Brain pericyte (primary cell): ENCODE measurements at regions not wholly inside any gene's neighbourhood (a gene's known extent, or its start where the extent isn't known, plus 50 kb on each side); places are given as distances from the start of the nearest gene placed in this dataset.
"Not testable (repeated sequence)": the region's sequence is repeated elsewhere in the genome, so short reads cannot be mapped to it uniquely, and the experiment has no call there.

ENCODE experiments used
- DNase-seq: peaks from one replicate; pipeline ENCODE4 v3.0.0-alpha.2; 2012; ENCODE audit warnings: low read depth, low spot score

DNA sequence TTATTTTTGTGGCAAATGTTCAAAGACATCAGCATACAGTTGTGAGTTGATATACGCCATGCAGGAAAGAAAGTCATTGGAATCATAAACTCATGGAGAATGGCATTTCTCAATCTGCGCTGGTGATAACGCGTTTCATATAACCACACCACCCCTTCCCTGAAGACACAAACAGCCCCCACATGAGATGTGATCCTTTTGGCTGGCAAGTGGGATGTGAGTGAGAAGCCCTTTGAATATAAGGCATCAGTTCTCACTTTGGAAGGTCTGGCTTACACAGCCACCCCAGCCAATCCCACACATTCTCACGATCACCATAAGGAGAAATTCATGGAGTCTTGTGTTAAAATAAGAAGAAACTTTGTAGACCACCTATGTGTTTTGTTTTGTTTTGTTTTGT, 725.0 kb downstream of the PRELID2 start:
- no peak for DNase-seq

- no peak for DNase-seq
Measured at GRCh38 chr5:145105384-145105783, 729.8 kb downstream of the PRELID2 start.

- no peak for DNase-seq
Measured at GRCh38 chr5:145104106-145104505, 731.0 kb downstream of the PRELID2 start.

DNA sequence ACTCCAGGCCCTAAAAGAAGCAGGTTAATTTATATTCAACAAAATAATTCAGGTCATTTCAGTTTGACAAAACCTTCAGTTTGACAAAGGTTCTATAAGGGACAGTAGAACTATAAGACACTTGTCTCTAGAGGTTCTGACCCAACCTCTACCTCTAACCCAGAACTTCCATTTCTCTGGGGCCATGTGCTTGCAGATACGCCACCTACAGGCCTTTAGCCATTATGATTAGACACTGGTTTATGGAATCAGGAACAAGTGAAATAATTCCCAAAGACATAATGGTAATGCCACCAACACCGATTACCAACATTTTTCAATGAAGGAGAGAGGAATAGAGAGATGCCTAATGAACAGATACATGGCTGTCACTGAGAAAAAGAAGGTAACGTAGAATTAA, 733.9 kb downstream of the PRELID2 start:
- DNase-seq, result no peak

DNA sequence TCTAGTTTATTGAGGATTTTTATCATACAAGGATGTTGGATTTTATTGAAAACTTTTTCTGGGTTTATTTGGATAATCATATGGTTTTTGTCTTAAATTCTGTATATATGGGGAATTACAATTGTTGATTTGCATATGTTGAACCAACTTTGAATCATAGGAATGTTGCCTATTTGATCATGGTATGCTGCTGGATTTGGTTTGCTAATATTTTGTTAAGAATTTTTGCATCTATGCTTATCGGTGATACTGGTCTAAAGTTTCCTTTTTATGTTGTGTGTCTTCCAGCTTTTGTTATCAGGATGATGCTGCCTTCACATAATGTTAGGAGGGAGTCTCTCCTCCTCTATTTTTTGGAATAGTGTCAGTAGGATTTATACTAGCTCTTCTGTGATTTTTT, 745.0 kb downstream of the PRELID2 start:
- no peak for DNase-seq

GRCh38 chr5:145084834-145085233, 750.3 kb downstream of the PRELID2 start:
- no peak for DNase-seq

DNA sequence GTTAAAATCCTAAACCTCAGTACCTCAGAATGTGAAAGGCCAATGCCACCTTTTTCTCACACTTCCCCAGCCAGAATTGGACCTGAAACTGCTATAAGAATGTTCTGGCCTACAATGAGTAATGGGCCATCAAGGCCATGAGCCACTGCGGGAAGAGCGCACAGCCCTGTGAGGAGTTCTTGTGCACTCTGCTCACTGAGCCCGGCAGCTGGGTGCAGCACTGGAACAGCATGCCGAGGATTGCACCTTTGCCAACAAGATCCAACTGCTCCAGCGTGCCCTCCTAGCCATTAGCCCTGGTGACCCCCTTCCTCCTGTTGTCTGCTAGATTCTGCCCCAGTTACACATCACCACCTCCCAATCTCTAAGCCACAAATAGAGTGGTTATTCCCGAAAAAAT, 758.1 kb downstream of the PRELID2 start:
- no peak for DNase-seq

GRCh38 chr5:145076040-145076439, 759.1 kb downstream of the PRELID2 start:
- no peak for DNase-seq

GRCh38 chr5:145072889-145073288, 762.3 kb downstream of the PRELID2 start:
- no peak for DNase-seq

- no peak for DNase-seq
Measured at GRCh38 chr5:145068721-145069120, 766.4 kb downstream of the PRELID2 start.

GRCh38 chr5:145062280-145063062, 772.7 kb downstream of the PRELID2 start:
- DNase-seq, result no peak

- no peak for DNase-seq
Measured at GRCh38 chr5:145056800-145057199, 778.3 kb downstream of the PRELID2 start.

DNA sequence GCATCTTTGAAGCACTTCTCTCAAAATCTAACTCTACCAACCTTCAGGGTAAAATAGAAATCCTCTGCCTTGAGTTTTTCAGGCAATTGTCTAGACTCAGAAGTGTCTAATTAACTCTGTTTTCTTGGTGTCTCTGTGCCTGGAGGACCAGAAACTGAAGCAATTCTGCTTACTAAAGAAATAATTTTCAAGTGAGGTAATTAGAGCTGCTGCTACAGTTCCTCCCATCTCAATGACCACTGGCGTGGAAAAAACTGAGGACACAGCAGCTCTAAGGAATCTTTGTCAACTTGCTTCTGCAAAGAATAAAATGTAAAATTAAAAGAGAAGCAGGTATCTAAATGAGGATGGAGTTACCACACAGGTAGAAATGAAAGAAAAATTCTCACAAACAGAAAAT, 785.0 kb downstream of the PRELID2 start:
- no peak for DNase-seq

GRCh38 chr5:145044970-145045369, 790.2 kb downstream of the PRELID2 start:
- DNase-seq, result no peak

GRCh38 chr5:145028626-145029025, 806.5 kb downstream of the PRELID2 start:
- no peak for DNase-seq

GRCh38 chr5:145027286-145027685, 807.9 kb downstream of the PRELID2 start:
- DNase-seq, result no peak

GRCh38 chr5:145025775-145026174, 809.4 kb downstream of the PRELID2 start:
- DNase-seq, result no peak

- DNase-seq, result no peak
Measured at GRCh38 chr5:145015146-145015545, 820.0 kb downstream of the PRELID2 start.

GRCh38 chr5:145014109-145014508, 821.0 kb downstream of the PRELID2 start:
- no peak for DNase-seq

GRCh38 chr5:145010834-145011233, 824.3 kb downstream of the PRELID2 start:
- DNase-seq, result no peak

DNA sequence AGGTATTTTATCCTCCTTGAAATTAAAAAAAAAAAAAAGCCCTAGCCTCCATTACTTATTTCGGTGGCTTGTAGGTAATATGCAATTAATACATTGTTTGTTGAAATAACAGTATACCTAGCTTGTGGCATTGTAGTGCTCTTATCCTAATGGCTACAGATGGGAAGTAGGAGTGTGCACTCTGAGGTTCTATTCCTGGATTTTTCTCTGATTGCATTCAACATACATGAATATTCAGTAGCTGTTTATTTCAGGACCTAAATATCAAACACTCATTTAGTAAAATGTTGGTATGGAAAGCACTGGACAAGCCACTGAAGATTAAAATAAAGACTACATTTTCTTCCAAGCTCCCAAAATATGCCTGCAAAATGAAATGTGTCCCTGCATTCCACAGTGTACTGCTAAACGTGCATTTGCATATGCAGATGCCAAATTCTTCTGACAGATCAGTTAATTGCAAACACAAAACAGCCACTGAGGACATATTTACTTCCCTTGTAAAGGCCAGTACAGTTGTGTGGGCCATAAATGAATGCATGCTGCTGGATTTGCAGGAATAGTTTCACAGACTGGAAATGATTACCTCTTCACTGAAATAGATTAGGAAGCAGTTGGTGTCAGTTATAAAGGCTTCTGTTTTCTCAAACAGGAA, 826.1 kb downstream of the PRELID2 start:
- no peak for DNase-seq

DNA sequence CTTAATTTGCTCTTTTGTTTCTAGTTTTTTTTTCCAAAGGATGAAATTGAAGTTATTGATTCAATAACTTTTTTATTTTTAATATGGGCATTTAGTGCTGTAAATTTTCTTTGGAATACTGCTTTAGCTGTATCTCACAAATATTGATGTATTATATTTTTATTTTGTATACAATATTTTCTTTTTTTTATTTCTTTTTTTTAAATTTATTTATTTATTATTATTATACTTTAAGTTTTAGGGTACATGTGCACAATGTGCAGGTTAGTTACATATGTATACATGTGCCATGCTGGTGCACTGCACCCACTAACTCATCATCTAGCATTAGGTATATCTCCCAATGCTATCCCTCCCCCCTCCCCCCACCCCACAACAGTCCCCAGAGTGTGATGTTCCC, 823.7 kb downstream of the KCTD16 start:
- not testable (repeated sequence) for DNase-seq

DNA sequence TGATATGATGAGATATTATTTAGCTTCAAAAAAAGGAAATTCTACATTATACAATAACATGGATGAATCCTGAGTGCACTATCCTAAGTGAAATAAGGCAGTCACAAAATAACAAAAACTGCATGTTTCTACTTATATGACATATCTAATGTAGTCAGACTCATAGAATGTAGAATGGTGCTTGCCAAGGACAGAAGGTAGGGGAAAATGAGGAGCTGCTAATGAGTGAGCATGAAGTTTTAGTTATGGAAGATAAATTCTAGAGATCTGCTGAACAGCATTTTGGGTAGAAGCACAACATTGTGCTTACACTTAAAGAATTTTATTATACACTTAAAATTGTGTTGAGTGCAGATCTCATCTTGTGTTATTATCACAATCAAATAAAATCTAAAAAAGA, 812.4 kb downstream of the KCTD16 start:
- DNase-seq, result no peak
